T follicular helper cell (primary cell): ENCODE measurements at regions not wholly inside any gene's neighbourhood (a gene's known extent, or its start where the extent isn't known, plus 50 kb on each side); places are given as distances from the start of the nearest gene placed in this dataset.

Experiments used
- DNase-seq: peaks from one replicate; pipeline ENCODE4 v3.0.0-alpha.2; 2020; ENCODE audit warnings: low read depth

- DNase-seq: no peak
Observed at GRCh38 chr15:39207532-39208115, 373.3 kb upstream of the THBS1 start.

DNA sequence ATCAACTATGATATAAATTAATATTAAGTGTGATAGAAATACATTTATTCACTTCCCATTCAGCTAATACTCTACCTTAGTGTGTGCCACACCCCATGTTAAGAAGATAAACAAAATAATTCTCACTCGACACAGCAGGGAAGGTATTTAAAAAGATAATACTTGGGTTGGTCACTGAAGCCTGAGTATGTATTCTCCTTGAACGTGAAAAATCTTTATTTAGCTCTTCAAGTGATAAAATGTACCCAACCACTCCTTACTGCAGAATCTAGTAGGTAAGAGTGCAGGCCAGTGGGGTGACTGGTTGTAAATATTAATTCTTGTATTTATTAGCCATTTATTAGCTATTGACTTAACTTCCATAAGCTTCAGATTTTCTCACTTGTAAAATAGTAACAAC lies 372.7 kb upstream of the THBS1 start:
- no peak for DNase-seq

DNA sequence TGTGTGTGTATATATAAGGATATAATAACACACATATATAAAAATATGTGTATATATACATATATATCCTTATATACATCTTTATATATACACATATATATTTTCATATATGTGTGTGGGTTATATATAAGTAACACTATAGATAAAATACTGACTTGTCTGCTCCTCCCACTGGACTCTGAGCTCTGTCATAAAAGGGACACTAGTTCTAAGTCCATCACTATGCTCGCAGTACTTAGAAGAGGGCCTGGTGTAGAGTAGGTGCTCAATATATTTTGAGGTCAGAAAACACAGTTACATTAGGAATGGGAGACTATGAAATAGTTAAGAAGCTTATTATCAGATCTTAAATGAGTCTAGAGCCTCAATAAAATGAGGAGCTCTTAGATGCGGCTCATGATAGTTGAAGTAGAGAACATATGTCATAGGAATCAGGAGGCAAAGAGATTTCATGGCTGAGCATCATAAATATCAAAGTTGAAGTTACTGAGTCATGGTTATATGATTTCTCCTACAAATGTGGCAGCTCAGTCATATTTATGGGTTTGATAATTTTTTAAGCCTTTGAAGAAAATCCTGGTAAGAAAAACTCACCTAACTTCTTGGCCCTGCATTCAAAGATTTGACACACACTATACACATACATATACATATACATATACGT lies 371.2 kb upstream of the THBS1 start:
- no peak for DNase-seq

GRCh38 chr15:39211108-39211979 lies 369.5 kb upstream of the THBS1 start:
- DNase-seq: no peak

DNA sequence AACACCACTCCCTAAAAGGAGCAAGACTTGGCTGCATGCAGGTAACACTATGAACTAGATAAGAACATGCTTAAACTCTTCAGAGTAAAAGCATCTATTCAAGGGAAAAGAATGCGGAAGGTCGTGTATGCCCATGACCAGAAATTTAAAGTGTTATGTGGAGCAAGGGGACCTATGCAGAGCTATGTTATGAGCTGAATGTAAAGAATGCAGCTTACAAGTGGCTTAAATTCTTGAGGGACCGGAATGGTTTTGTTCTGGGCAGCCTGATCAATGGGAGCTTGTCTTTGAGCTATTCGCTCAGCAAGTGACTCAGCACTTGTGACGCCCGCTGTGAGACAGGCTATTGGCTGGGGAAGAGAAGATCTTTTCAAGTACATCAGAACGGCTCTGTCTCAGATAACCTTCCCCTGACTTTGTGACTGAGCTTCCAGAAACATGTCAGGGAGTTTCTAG lies 367.5 kb upstream of the THBS1 start:
- DNase-seq: no peak

- no peak for DNase-seq
Observed at GRCh38 chr15:39215015-39215414, 365.9 kb upstream of the THBS1 start.

DNA sequence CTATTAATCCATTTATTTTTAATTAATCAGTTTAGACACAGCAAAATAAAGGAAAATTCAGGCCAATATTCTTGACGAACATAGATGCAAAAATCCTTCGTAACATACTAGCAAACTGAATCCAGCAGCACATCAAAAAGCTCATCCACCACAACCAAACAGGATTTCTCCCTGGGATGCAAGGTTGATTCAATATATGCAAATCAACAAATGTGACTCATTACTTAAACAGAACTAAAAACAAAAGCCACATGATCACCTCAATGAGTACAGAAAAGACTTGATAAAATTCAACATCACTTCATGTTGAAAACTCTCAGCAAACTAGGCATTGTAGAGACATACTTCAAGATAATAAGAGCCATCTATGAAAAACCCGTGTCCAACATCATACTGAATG lies 364.1 kb upstream of the THBS1 start:
- no peak for DNase-seq

DNA sequence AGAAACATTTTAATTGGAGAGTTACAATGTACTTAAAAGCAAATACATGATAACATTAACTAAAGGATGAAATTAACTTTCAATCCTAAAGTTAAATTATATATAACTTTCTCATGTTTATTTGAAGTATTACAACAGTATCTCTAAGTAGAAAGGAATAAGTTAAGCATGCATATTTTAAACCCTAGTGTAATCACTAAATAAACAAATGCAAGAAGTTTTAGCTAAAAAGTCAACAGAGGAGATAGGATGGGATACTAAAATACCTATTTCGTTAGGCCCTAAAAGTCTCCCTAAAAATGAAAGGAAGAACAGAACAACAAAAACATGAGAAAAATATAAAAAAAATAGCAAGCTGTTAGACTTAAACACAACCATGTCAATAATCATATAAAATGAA lies 361.3 kb upstream of the THBS1 start:
- DNase-seq: no peak

- DNase-seq: no peak
Observed at GRCh38 chr15:39226169-39226937, 354.5 kb upstream of the THBS1 start.

GRCh38 chr15:39227001-39227400 lies 353.9 kb upstream of the THBS1 start:
- DNase-seq: no peak

DNA sequence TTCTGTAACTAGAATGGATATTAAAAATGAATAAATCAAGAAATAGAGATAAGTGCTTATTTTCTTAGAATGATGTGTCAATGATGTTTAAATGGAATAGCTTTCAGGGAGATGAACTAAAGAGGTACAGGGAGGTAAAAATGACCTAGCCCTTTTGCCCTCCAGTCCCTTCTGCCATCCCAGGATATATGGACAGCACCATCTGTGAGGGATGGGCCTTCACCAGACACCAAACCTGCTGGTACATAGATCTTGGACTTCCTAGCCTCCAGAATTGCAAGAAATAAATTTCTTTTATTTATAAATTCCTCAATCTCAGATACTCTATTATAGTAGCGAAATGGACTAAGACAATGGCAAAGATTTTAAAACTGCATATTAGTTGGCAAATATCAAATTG lies 352.0 kb upstream of the THBS1 start:
- DNase-seq: no peak

DNA sequence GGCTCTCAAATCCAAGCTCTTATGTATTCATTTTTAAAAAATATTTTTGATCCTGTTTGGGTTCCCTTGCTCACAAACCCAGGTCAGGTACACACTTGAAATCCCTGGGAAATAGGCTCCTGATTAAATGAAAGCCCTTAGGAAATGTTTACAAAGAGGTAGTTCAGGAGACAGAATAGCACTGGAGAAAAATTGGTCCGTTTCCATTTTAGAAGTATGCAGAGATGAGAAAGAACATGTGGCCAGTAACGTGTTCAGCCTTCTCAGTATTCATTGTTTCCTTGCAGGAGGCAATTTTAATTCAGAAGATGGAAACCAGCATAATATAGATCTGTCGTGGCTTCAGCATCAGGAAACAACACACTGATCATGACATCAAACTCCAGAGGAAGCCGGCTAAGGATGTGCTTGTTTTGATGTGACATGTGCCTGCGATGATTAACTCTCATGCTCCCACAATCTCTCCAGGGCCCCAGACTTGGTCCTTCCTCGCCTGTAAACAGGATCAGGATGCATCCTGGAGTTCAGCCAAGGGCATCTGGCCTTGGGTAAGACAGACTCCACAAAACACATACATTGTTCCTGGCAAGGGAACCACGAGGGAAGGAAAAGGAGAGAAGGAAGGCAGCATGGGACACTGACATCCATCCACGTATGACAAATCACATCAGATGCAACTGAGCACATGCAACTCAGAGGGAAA lies 350.5 kb upstream of the THBS1 start:
- DNase-seq: no peak

GRCh38 chr15:39230908-39231285 lies 350.0 kb upstream of the THBS1 start:
- DNase-seq: no peak

- DNase-seq: no peak
Observed at GRCh38 chr15:39232512-39232911, 348.4 kb upstream of the THBS1 start.

DNA sequence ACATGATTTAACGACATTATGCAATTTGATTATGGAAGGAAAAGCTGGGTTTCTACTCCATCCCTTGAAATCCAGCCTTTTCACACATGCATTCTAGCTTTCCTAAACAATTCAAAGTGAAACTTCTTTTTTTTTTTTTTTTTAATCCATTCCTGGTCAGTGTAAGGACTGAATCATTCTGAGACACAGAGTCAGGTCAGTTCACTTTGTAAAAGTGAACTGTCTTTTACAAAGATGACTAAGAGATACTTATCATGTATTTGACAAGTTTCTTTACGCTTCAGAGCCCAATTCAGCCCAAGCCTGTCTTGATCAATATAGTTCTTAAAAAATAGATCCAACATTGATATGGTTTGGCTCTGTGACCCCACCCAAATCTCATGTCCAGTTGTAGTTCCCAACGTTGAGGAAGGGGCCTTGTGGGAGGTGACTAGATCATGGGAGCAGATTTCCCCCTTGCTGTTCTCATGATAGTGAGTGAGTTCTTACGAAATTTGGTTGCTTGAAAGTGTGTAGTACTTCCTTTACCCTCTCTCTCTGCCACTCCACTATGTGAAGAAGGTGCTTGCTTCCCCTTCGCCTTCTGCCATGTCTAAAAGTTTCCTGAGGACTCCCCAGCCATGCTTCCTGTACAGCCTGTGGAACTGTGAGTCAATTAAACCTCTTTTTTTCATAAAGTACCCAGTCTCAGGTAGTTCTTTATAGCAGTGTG lies 345.6 kb upstream of the THBS1 start:
- DNase-seq: no peak

- no peak for DNase-seq
Observed at GRCh38 chr15:39236375-39236774, 344.5 kb upstream of the THBS1 start.

GRCh38 chr15:39238443-39238842 lies 342.4 kb upstream of the THBS1 start:
- no peak for DNase-seq

DNA sequence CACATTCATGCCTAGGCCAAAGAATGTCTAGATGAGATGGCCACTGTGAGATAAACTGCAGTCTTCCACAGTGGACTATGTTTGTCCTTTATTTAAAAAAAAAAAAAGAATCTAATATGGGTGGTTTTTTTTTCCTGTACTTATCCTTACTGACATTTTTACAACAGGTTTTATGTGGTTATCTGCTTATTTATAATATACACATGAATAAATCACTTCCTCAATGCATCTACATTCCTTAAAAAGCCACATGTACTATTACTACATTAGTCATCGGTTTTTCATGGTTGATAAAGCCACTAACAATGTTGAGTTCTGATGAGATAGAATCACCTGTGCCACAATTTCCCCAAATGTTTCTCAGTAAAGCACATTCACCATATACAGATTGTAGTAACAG lies 341.3 kb upstream of the THBS1 start:
- DNase-seq: no peak

DNA sequence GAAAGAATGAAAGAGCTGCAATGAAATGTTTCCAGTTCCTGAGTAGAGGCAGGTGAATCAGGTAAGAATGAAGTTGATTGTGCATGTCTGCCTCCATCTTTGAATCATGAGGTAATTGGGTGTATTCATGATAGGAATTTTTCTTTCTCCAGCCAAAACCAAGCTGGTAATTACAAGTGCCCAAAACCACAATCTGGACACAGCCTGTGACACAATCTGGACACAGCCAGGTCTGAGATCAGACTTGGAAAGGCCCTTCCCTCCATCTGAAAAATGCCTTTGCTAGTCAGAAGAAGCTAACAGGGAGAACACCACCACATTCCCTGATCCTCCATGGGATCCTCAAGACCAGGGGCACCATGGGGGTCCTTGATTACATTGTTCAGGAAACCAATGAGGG lies 338.5 kb upstream of the THBS1 start:
- DNase-seq: no peak

- DNase-seq: no peak
Observed at GRCh38 chr15:39243396-39243795, 337.5 kb upstream of the THBS1 start.

DNA sequence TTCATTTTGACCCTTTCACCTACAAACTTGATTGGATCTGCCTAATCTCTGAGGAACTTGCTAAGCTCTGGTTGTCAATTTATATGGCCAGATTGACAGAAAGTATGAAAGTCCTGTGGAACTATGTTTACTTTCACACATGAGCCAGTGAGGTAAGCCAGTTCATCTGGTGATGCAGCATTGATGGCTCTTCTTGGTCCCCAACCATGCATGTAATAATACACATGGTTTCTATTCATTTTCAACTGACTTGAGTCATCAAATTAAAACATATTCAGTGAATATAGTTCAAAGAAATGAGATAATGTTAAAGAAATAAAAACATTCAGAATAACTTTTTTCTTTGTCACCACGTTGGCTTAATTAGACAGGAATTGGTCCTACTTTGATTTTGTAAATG lies 336.1 kb upstream of the THBS1 start:
- DNase-seq: no peak
